PC-9 (cell line): ENCODE measurements at regions not wholly inside any gene's neighbourhood (a gene's known extent, or its start where the extent isn't known, plus 50 kb on each side); places are given as distances from the start of the nearest gene placed in this dataset.
"Not testable (repeated sequence)": the region's sequence is repeated elsewhere in the genome, so short reads cannot be mapped to it uniquely, and the experiment has no call there.

Experiments
- BruUV-seq: library from RNA; stranded (reverse); fragments of 400-500 nt; replicated peaks from 2 replicates; lab custom pipeline; 2021; lab: Mats Ljungman, UMichigan
- CTCF ChIA-PET: fragments of 300-600 bp; sonication (Branson Sonifier 250); formaldehyde crosslinking; loops from one replicate; lab custom pipeline; 2022; ENCODE audit warnings: antibody characterized with exemption; lab: Charles Lee
- POLR2A ChIA-PET: fragments of 300-600 bp; sonication (Branson Sonifier 250); formaldehyde crosslinking; loops from one replicate; lab custom pipeline; 2022; ENCODE audit warnings: antibody characterized with exemption; ENCODE audit not compliant: unreplicated experiment; lab: Charles Lee
- DNase-seq, 2 experiments: peaks; one replicate each; pipeline versions ENCODE4 v3.0.0 to v3.0.0-alpha.2; 2015 to 2022; ENCODE audit warnings: mixed read lengths in 1 of 2
- H2AFZ ChIP-seq: fragments of 200-600 bp; sonication (generic); 2 replicates; pipeline ENCODE4 v1.8.1; 2017; ENCODE audit warnings: antibody characterized with exemption
- H3F3A ChIP-seq: fragments of 200-600 bp; sonication (generic); 2 replicates; pipeline ENCODE4 v1.8.1; 2017; ENCODE audit warnings: antibody characterized with exemption, mild to moderate bottlenecking, low read depth; ENCODE audit not compliant: insufficient read depth
- H3K27ac ChIP-seq: fragments of 200-600 bp; sonication (generic); 2 replicates; pipeline ENCODE4 v1.6.1; 2016; ENCODE audit warnings: mixed run types
- H3K27me3 ChIP-seq: fragments of 200-600 bp; sonication (generic); 2 replicates; pipeline ENCODE4 v1.6.1; 2016; ENCODE audit warnings: low read depth, mixed run types; ENCODE audit not compliant: insufficient read depth
- H3K36me3 ChIP-seq: fragments of 200-600 bp; sonication (generic); 2 replicates; pipeline ENCODE4 v1.6.1; 2016; ENCODE audit warnings: low read depth, mixed run types
- H3K4me1 ChIP-seq: fragments of 200-600 bp; sonication (generic); replicated peaks from 2 replicates; pipeline ENCODE4 v1.6.1; 2016; ENCODE audit warnings: mixed run types; ENCODE audit not compliant: insufficient read depth
- H3K4me2 ChIP-seq: fragments of 200-600 bp; sonication (generic); 2 replicates; pipeline ENCODE4 v1.6.1; 2017; ENCODE audit warnings: mixed run types
- H3K4me3 ChIP-seq: fragments of 200-600 bp; sonication (generic); 2 replicates; pipeline ENCODE4 v1.6.1; 2016; ENCODE audit warnings: mixed run types
- H3K79me2 ChIP-seq: fragments of 200-600 bp; sonication (generic); 2 replicates; pipeline ENCODE4 v1.6.1; 2017; ENCODE audit warnings: low read depth, mixed run types
- H3K9me2 ChIP-seq: fragments of 200-600 bp; sonication (generic); 2 replicates; pipeline ENCODE4 v1.8.1; 2017; ENCODE audit warnings: mild to moderate bottlenecking; ENCODE audit not compliant: insufficient read depth
- H3K9me3 ChIP-seq: fragments of 200-600 bp; sonication (generic); 2 replicates; pipeline ENCODE4 v1.8.1; 2016; ENCODE audit warnings: low read depth; ENCODE audit not compliant: insufficient read depth
- H4K20me1 ChIP-seq: fragments of 200-600 bp; sonication (generic); 2 replicates; pipeline ENCODE4 v1.8.1; 2017; ENCODE audit not compliant: insufficient read depth
- CTCF ChIP-seq: fragments of 200-600 bp; sonication (generic); conservative IDR thresholded peaks from 2 replicates; pipeline ENCODE4 v1.6.1; 2017; ENCODE audit warnings: mixed run types, antibody characterized with exemption, mild to moderate bottlenecking, moderate library complexity
- EZH2 ChIP-seq: fragments of 200-600 bp; sonication (generic); IDR thresholded peaks from 2 replicates; pipeline ENCODE4 v1.8.0; 2017; ENCODE audit warnings: antibody characterized with exemption, low read depth
- intact Hi-C: fragments of 100-400 bp; cut with micrococcal nuclease; formaldehyde crosslinking; loops from one replicate; pipeline ENCODE4 v1.10.0; 2022; ENCODE audit not compliant: unreplicated experiment

- Histone ChIP-seq H2AFZ (no peak overlapping the region), H3K4me3 (no peak overlapping the region), H3F3A (no peaks in the 10 kb centered on the region), H3K79me2 (no peaks in the 10 kb centered on the region), H3K9me2 (no peaks in the 10 kb centered on the region), H3K27ac (no peak overlapping the region), H3K27me3 (no peaks in the 10 kb centered on the region), H3K4me1 (no peaks in the 10 kb centered on the region), H3K9me3 (no peaks in the 10 kb centered on the region), H4K20me1 (0 out of 2 replicates have a peak, but pooled peaks cover 5% of the 10 kb centered on the region), H3K4me2 (no peak overlapping the region), H3K36me3 (no peaks in the 10 kb centered on the region)
- no TSS peak for BruUV-seq
- ChIA-PET POLR2A (no interaction called here), CTCF (no interaction called here)
- intact Hi-C loops: no loop called here
- peak in 1 of 2 experiments; percentile 16 for DNase-seq
- TF ChIP-seq EZH2: no peak
- no peak for TF ChIP-seq CTCF
Measured at GRCh38 chr3:96657710-96658109, 156.7 kb upstream of the EPHA6 start.

DNA sequence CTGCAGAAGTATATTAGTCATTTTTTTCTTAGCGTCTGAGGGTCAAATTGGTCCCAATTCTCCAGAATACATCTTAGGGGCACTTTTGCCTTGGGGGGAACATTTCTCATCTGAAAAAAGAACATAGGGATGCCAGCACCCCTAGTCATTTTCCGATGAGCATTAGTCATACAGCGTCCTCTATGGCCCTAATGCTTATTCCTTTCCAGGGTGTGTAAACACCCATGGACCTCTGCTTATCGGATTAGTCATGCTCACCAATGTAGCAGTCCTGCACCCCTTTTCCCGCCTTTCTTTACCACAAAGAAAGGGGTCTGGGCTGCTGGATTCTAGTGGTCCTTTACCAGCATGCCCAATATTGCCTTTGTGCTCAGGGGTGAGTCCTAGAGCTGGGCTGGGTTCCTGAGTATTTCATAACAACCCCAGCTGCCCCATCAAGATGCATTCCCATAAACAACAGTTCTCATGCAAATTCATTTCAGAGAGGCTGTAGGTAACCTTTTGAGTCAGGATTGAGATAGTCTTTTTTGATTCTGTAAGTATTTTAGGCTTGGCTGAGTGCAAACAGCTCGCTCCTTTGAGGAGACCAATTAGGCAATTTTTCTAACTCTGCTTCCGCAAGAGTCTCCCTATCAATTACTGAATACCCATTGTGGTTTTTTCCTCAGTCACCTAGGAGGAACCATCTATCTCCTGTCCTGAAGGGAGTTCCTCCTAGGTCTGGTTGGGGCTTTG lies 142.4 kb upstream of the EPHA6 start:
- H3K4me3 ChIP-seq, POLR2A ChIA-PET, H3K36me3 ChIP-seq, CTCF ChIA-PET, H3F3A ChIP-seq, H3K4me1 ChIP-seq, H3K4me2 ChIP-seq, H3K9me2 ChIP-seq, H2AFZ ChIP-seq, H4K20me1 ChIP-seq, intact Hi-C loops, H3K27ac ChIP-seq, H3K9me3 ChIP-seq, H3K27me3 ChIP-seq, H3K79me2 ChIP-seq, BruUV-seq: not testable (repeated sequence)
- peak; percentile 26 to 52 for DNase-seq

DNA sequence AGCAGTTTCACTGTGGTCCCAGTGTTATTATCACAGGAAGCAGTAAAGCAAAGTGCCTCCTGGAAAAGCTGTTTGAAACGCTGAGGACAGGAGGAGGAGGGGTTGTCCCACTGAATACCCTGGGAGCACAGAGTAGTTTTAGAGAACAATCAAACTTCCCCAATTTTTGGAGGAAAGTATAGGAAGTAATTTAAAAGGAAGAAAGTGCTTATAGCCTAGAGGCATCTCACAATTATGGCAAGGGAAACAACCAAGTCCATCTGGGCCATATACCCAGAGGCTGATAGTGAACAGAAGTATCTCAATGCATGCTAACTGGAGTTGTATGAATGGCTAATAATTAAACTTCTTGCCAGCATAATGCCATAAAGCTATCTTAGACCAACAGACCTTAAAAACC lies 137.2 kb upstream of the EPHA6 start:
- H3F3A ChIP-seq: no peaks in the 10 kb centered on the region
- H4K20me1 ChIP-seq: no peaks in the 10 kb centered on the region
- TF ChIP-seq EZH2 (no peak), CTCF (no peak)
- BruUV-seq: no TSS peak
- intact Hi-C loops: no loop called here
- no peak overlapping the region for H3K27ac ChIP-seq
- H3K9me2 ChIP-seq: no peaks in the 10 kb centered on the region
- CTCF ChIA-PET: no interaction called here
- no peaks in the 10 kb centered on the region for H3K9me3 ChIP-seq
- no peak overlapping the region for H3K4me2 ChIP-seq
- no peaks in the 10 kb centered on the region for H3K79me2 ChIP-seq
- H3K4me3 ChIP-seq: no peak overlapping the region
- no peak for DNase-seq
- no peak overlapping the region for H2AFZ ChIP-seq
- POLR2A ChIA-PET: no interaction called here
- H3K27me3 ChIP-seq: no peaks in the 10 kb centered on the region
- no peaks in the 10 kb centered on the region for H3K4me1 ChIP-seq
- no peaks in the 10 kb centered on the region for H3K36me3 ChIP-seq

DNA sequence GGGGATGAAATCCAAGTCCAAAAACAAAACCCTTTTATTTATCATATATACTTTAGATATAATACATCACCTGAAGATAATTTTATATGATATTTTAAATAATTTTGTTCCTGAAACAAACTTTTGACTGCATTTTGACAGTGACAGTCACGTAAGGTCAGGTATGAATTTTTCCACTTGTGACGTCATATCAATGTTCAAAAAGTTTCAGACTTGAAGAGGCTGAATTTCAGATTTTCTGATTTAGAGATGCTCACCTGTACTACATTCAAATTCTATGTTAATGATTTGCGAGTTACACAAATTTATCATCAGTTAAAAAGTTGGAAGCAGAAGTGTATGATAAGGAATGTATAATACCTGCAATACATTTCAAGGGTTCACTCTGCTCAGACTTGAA lies 136.1 kb upstream of the EPHA6 start:
- H3K4me1 ChIP-seq: no peaks in the 10 kb centered on the region
- BruUV-seq: no TSS peak

More for the DNA sequence above, 136.1 kb upstream of the EPHA6 start:
- no peaks in the 10 kb centered on the region for H3F3A ChIP-seq
- TF ChIP-seq EZH2 (no peak), CTCF (no peak)
- no peak overlapping the region for H3K4me3 ChIP-seq
- H4K20me1 ChIP-seq: no peaks in the 10 kb centered on the region
- no peak overlapping the region for H3K27ac ChIP-seq
- CTCF ChIA-PET: no interaction called here
- intact Hi-C loops: no loop called here
- H3K36me3 ChIP-seq: no peaks in the 10 kb centered on the region
- no peaks in the 10 kb centered on the region for H3K9me2 ChIP-seq
- DNase-seq: no peak
- H2AFZ ChIP-seq: no peak overlapping the region
- H3K27me3 ChIP-seq: no peaks in the 10 kb centered on the region
- POLR2A ChIA-PET: no interaction called here
- H3K79me2 ChIP-seq: no peaks in the 10 kb centered on the region
- no peak overlapping the region for H3K4me2 ChIP-seq
- H3K9me3 ChIP-seq: no peaks in the 10 kb centered on the region
